T-helper 17 cell (primary cell): ENCODE measurements at regions not wholly inside any gene's neighbourhood (a gene's known extent, or its start where the extent isn't known, plus 50 kb on each side); places are given as distances from the start of the nearest gene placed in this dataset.
A peak's percentile ranks its signal among the peaks of the same experiment; 100 is the strongest.

Source experiments
- ATAC-seq: fragments of 150-1000 bp; cut with Tn5 transposase; 2 replicates; pipeline ENCODE4 v1.10.0; 2021; ENCODE audit warnings: mild to moderate bottlenecking, moderate library complexity
- DNase-seq, 3 donors: peaks; one replicate each; pipeline versions ENCODE4 v3.0.0 to v3.0.0-alpha.2; 2020 to 2021
- H3K9me3 ChIP-seq: one replicate; pipeline ENCODE4 v1.7.0; 2013; ENCODE audit warnings: low read length, mild to moderate bottlenecking; ENCODE audit not compliant: control insufficient read depth, poor library complexity, severe bottlenecking
- H3K27ac Mint-ChIP-seq: one replicate; pipeline ENCODE4 v1.8.0; 2022; ENCODE audit warnings: mild to moderate bottlenecking, moderate library complexity, mixed read lengths
- H3K27me3 Mint-ChIP-seq: one replicate; pipeline ENCODE4 v1.8.0; 2022; ENCODE audit warnings: mixed read lengths
- H3K36me3 Mint-ChIP-seq: one replicate; pipeline ENCODE4 v1.8.0; 2022; ENCODE audit warnings: low read depth, mixed read lengths
- H3K4me1 Mint-ChIP-seq: one replicate; pipeline ENCODE4 v1.8.0; 2022; ENCODE audit warnings: mild to moderate bottlenecking, mixed read lengths
- H3K4me3 Mint-ChIP-seq: one replicate; pipeline ENCODE4 v1.8.0; 2022; ENCODE audit warnings: mild to moderate bottlenecking, moderate library complexity, mixed read lengths

DNA sequence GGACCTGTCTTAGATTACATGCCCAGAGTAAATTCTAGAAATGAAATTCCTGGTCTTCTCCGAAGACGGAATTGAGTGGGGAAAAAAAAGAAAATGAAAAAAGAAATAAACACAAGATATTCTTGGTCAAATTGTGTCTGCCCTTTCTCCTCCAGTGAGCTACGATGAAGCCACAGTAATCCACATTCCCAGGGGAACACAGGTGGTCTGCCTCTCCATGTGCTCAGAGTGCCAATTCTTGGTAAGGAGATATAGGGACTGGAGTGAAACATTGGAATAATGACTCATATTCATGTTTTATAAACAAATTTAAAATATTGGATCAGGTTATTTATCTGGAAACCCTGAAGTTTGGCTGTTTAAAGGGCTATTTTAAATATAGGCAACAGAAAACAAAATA is 54.2 kb upstream of the MGST2 start:
- Mint-ChIP-seq H3K4me3 (no peak overlapping the region), H3K4me1 (peaks cover 4% of the 10 kb centered on the region), H3K27ac (no peak overlapping the region), H3K36me3 (peaks cover 5% of the 10 kb centered on the region), H3K27me3 (peaks cover 19% of the 10 kb centered on the region)
- H3K9me3 ChIP-seq, result no peaks in the 10 kb centered on the region
- DNase-seq (no peak), ATAC-seq (no peak)

DNA sequence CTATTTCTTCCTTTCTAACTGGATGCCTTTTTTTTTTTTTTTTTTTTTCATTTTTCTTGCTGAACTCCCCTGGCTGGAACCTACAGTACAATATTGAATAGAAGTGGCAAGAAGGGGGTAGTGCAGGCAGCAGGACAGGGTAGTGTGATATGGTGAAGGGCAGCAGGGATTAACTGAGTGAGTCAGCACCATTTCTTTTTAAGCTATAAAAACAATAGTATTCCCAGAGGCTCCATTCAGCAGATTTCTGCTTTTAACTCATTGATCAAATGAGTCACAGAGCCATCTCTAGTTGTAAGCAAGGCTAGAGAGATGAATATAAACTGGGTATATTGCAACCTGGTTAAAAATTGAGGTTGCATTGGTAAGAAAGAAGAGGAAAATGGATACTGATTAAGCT is 53.6 kb upstream of the SETD7 start:
- no peak overlapping the region for H3K4me3 Mint-ChIP-seq
- peaks cover 9% of the 10 kb centered on the region for H3K4me1 Mint-ChIP-seq
- H3K36me3 Mint-ChIP-seq, result peaks cover 7% of the 10 kb centered on the region
- H3K27me3 Mint-ChIP-seq, result peaks cover 19% of the 10 kb centered on the region
- DNase-seq (no peak), ATAC-seq (no peak)
- H3K9me3 ChIP-seq, result no peaks in the 10 kb centered on the region
- H3K27ac Mint-ChIP-seq, result no peak overlapping the region

DNA sequence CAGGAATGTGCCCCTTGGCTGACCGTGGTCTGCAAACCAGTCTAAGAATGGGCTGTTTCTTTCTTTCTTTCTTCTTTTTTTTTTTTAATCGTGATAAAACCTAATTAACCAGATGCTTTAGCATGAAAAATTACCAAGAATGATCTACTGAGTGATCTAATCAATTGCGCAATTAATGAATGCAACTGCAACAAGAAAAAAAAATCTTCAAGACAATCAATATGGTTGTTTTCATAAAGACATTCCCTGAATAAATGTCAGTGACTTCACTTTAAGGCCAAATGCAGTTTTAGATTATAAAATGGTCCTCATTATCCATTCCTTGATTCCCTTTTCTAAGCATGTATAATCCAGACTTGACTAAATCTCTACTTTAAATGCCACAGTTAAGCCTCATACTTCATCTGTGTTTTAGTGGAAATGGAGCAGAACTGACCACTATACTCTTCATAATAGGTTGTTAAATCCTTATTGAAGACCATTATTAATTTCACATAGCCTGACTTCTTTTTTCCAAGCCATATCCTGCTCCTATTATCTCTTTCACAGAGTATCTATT is 51.6 kb upstream of the SETD7 start:
- peaks cover 7% of the 10 kb centered on the region for H3K36me3 Mint-ChIP-seq
- DNase-seq, result no peak
- no peaks in the 10 kb centered on the region for H3K9me3 ChIP-seq
- peaks cover 9% of the 10 kb centered on the region for H3K4me1 Mint-ChIP-seq
- H3K27me3 Mint-ChIP-seq, result peaks cover 19% of the 10 kb centered on the region
- H3K4me3 Mint-ChIP-seq, result peak overlapping the region; percentile 22
- no peak overlapping the region for H3K27ac Mint-ChIP-seq
- ATAC-seq, result no peak

DNA sequence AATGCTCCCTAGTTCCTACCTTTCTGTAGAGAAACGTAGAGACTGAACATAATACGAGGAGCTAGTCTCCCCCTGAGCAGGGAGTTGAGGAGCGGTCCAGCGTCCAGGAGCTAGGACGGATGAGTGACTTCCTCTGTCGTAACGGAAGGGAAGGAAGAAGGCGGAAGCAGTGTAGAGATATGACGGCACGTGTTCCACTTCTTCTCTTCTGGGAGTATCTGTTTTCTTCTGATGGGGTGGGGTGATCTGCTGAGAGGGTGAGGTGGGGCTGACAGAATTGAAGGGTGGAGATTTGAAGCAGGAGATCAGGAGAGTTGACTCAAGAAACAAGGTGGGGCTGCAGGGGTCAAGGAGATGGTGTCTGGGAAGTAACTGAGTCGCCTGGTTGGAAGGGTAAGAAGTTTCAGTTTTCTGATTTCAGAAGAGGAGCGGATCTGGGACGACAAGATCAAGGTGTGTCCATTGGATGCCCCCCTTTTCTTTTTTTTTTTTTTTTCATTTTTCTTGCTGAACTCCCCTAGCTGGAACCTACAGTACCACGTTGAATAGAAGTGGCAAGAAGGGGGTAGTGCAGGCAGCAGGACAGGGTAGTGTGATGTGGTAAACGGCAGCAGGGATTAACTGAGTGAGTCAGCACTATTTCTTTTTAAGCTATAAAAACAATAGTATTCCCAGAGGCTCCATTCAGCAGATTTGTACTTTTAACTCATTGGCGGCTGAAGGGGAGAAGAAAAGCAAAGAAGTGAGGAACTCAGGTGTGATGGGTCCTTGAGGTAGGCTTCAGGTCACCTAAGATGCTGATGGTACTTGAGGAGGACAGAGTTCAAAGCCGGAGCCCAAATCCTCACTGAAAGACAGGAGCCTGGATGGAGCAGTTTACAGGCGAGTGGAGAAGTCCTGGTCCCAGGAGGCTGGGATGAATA is 50.8 kb upstream of the SETD7 start:
- no peaks in the 10 kb centered on the region for H3K9me3 ChIP-seq
- ATAC-seq (no peak), DNase-seq (no peak)
- peaks cover 18% of the 10 kb centered on the region for H3K27me3 Mint-ChIP-seq
- H3K36me3 Mint-ChIP-seq, result peaks cover 7% of the 10 kb centered on the region
- peak overlapping the region; percentile 78 for H3K4me3 Mint-ChIP-seq
- peak overlapping the region; percentile 10 for H3K27ac Mint-ChIP-seq
- H3K4me1 Mint-ChIP-seq, result peaks cover 9% of the 10 kb centered on the region

DNA sequence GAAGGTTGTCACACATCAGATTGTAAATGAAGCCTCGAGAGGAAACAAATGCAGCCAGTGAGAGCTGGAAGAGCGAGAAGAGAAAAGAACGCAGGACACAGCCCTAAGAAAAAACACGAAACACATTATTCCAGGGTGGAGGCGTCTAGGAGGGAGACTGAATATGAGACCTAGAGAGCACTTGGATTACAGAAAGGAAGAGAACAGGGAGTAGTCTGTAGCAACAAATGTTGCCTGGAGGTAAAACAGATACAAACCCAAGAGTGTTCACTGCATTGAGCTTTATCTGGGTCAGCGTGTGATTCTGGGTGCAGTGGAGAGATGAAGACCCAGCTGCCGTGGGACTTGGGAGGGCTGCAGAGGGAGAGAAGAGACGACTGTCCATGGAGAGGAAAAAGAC is 50.1 kb upstream of the SETD7 start:
- Mint-ChIP-seq H3K4me3 (peak overlapping the region; percentile 78), H3K27me3 (peaks cover 16% of the 10 kb centered on the region), H3K36me3 (peaks cover 7% of the 10 kb centered on the region), H3K27ac (peak overlapping the region; percentile 10), H3K4me1 (peaks cover 9% of the 10 kb centered on the region)
- H3K9me3 ChIP-seq, result no peaks in the 10 kb centered on the region
- DNase-seq (no peak), ATAC-seq (no peak)
